GM19193 (cell line): ENCODE measurements at regions not wholly inside any gene's neighbourhood (a gene's known extent, or its start where the extent isn't known, plus 50 kb on each side); places are given as distances from the start of the nearest gene placed in this dataset.

Experiments
- POLR2A ChIP-seq: IDR thresholded peaks from 4 replicates; pipeline ENCODE4 v1.6.1; 2011; ENCODE audit not compliant: insufficient read depth, insufficient read length; ENCODE audit errors: extremely low read depth

- no peak for TF ChIP-seq POLR2A
Observed at GRCh38 chr9:89743216-89743572, 138.4 kb downstream of the GADD45G start.

- TF ChIP-seq POLR2A: no peak
Observed at GRCh38 chr9:89743573-89744254, 138.9 kb downstream of the GADD45G start.

GRCh38 chr9:89744255-89744648, 139.4 kb downstream of the GADD45G start:
- no peak for TF ChIP-seq POLR2A

- no peak for TF ChIP-seq POLR2A
Observed at GRCh38 chr9:89744730-89745129, 139.9 kb downstream of the GADD45G start.

- no peak for TF ChIP-seq POLR2A
Observed at GRCh38 chr9:89745601-89746376, 141.0 kb downstream of the GADD45G start.

- TF ChIP-seq POLR2A: no peak
Observed at GRCh38 chr9:89746385-89747116, 141.7 kb downstream of the GADD45G start.

- no peak for TF ChIP-seq POLR2A
Observed at GRCh38 chr9:89747596-89747995, 142.8 kb downstream of the GADD45G start.

GRCh38 chr9:89748021-89748670, 143.3 kb downstream of the GADD45G start:
- TF ChIP-seq POLR2A: no peak

GRCh38 chr9:89748831-89749499, 144.2 kb downstream of the GADD45G start:
- TF ChIP-seq POLR2A: no peak

- no peak for TF ChIP-seq POLR2A
Observed at GRCh38 chr9:89749500-89750116, 144.8 kb downstream of the GADD45G start.

GRCh38 chr9:89750117-89750791, 145.4 kb downstream of the GADD45G start:
- no peak for TF ChIP-seq POLR2A

- TF ChIP-seq POLR2A: no peak
Observed at GRCh38 chr9:89751079-89751825, 146.4 kb downstream of the GADD45G start.

GRCh38 chr9:89752154-89752553, 147.3 kb downstream of the GADD45G start:
- no peak for TF ChIP-seq POLR2A
